WTC11 (cell line): ENCODE measurements at regions not wholly inside any gene's neighbourhood (a gene's known extent, or its start where the extent isn't known, plus 50 kb on each side); places are given as distances from the start of the nearest gene placed in this dataset.

Experiments
- AFF4 ChIP-seq: sonication (generic); formaldehyde crosslinking; IDR thresholded peaks from 2 replicates; pipeline ENCODE4 v1.8.1; 2023; ENCODE audit warnings: mild to moderate bottlenecking, missing genetic modification reagents, borderline replicate concordance
- ATF3 ChIP-seq: sonication (generic); formaldehyde crosslinking; conservative IDR thresholded peaks from 2 replicates; pipeline ENCODE4 v1.8.1; 2022; ENCODE audit warnings: mild to moderate bottlenecking, missing genetic modification reagents
- CREM ChIP-seq: sonication (generic); formaldehyde crosslinking; IDR thresholded peaks from 2 replicates; pipeline ENCODE4 v1.8.1; 2022; ENCODE audit warnings: mild to moderate bottlenecking, missing genetic modification reagents, moderate library complexity
- CTCF ChIP-seq: fragments of 200-600 bp; IDR thresholded peaks from 2 replicates; pipeline ENCODE4 v1.8.0; 2022; ENCODE audit warnings: antibody characterized with exemption
- ELF4 ChIP-seq: sonication (generic); formaldehyde crosslinking; IDR thresholded peaks from 2 replicates; pipeline ENCODE4 v1.8.1; 2022; ENCODE audit warnings: low read depth, mild to moderate bottlenecking, moderate library complexity, missing genetic modification reagents
- STAT6 ChIP-seq: sonication (generic); formaldehyde crosslinking; conservative IDR thresholded peaks from 2 replicates; pipeline ENCODE4 v1.8.1; 2023; ENCODE audit warnings: mild to moderate bottlenecking, low read depth, missing genetic modification reagents, moderate library complexity
- TCF7 ChIP-seq: sonication (generic); formaldehyde crosslinking; IDR thresholded peaks from 2 replicates; pipeline ENCODE4 v1.8.0; 2022; ENCODE audit warnings: mild to moderate bottlenecking, low read depth, missing genetic modification reagents, moderate library complexity

GRCh38 chr1:4489486-4489885, 164.9 kb upstream of the AJAP1 start:
- TF ChIP-seq ATF3 (CRISPR knock-in tag) (no peak), AFF4 (CRISPR knock-in tag) (no peak), ELF4 (CRISPR knock-in tag) (no peak), CREM (CRISPR knock-in tag) (no peak), CTCF (no peak), TCF7 (CRISPR knock-in tag) (no peak), STAT6 (CRISPR knock-in tag) (no peak)
